Small intestine (tissue), 7 donors: ENCODE measurements at regions not wholly inside any gene's neighbourhood (a gene's known extent, or its start where the extent isn't known, plus 50 kb on each side); places are given as distances from the start of the nearest gene placed in this dataset.
"Not testable (repeated sequence)": the region's sequence is repeated elsewhere in the genome, so short reads cannot be mapped to it uniquely, and the experiment has no call there.

Experiments used
- DNase-seq, 2 donors: peaks; one replicate each; pipeline versions ENCODE4 v3.0.0 to v3.0.0-alpha.2; 2013
- FAIRE-seq: peaks from 2 replicates; lab custom pipeline; 2012; peaks lifted over from hg19 to GRCh38; lab: Jason Lieb, UNC
- H3K27ac ChIP-seq, 3 donors: one replicate each; pipeline ENCODE4 v1.5.1; 2013; ENCODE audit warnings: low read length in 2 of 3, mild to moderate bottlenecking in 2 of 3, control low read depth in 1 of 3, inconsistent platforms in 1 of 3, low read depth in 1 of 3, moderate library complexity in 1 of 3
- H3K27me3 ChIP-seq, 3 donors: one replicate each; pipeline ENCODE4 v1.6.1; 2013; ENCODE audit warnings: low read length in 3 of 3, inconsistent platforms in 1 of 3; ENCODE audit not compliant: control insufficient read depth in 3 of 3, insufficient read depth in 3 of 3
- H3K36me3 ChIP-seq, 3 donors: one replicate each; pipeline ENCODE4 v1.6.1; 2013; ENCODE audit warnings: low read length in 3 of 3, inconsistent platforms in 1 of 3, low read depth in 1 of 3, mild to moderate bottlenecking in 1 of 3, moderate library complexity in 1 of 3; ENCODE audit not compliant: control insufficient read depth in 3 of 3, insufficient read depth in 2 of 3
- H3K4me1 ChIP-seq, 3 donors: one replicate each; pipeline ENCODE4 v1.6.1; 2013; ENCODE audit warnings: low read length in 2 of 3, inconsistent platforms in 1 of 3, low read depth in 1 of 3, mild to moderate bottlenecking in 1 of 3, moderate library complexity in 1 of 3; ENCODE audit not compliant: control insufficient read depth in 3 of 3, insufficient read depth in 2 of 3
- H3K4me3 ChIP-seq, 3 donors: one replicate each; pipeline ENCODE4 v1.5.1; 2013; ENCODE audit warnings: low read length in 3 of 3, control low read depth in 1 of 3, inconsistent platforms in 1 of 3, low read depth in 1 of 3, mild to moderate bottlenecking in 1 of 3, moderate library complexity in 1 of 3
- H3K9me3 ChIP-seq, 2 donors: one replicate each; pipeline ENCODE4 v1.6.1; 2013; ENCODE audit warnings: low read depth in 1 of 2, low read length in 1 of 2; ENCODE audit not compliant: control insufficient read depth in 2 of 2, insufficient read depth in 1 of 2
- WGBS, 3 donors: extraction: QIAGEN DNeasy Blood & Tissue Kit; methylation state at CpG; one replicate each; pipeline ENCODE4 v1.1.7; 2013; 5-methylcytosine and 5-hydroxymethylcytosine counted together
- donor health status: healthy with polysubstance abuse.
- donor health status: control.
- donor health status: control.
- donor health status: Bipolar disorder and iron deficiency.
- donor health status: healthy.

GRCh38 chr16:46384285-46385061 is 236.7 kb downstream of the SHCBP1 start:
- FAIRE-seq = not testable (repeated sequence)
- peak; percentile 34 to 39 for DNase-seq

GRCh38 chr16:46383581-46383980 is 237.6 kb downstream of the SHCBP1 start:
- not testable (repeated sequence) for FAIRE-seq
- WGBS, 3 donors = 82 to 88% (median 84%) methylated on average over 15 of the region's 16 CpGs

More at GRCh38 chr16:46384285-46385061, 236.7 kb downstream of the SHCBP1 start:
- WGBS, 3 donors = 76 to 81% (median 81%) methylated on average over 37 of the region's 37 CpGs
- not testable (repeated sequence) for H3K4me3 ChIP-seq, H3K27ac ChIP-seq, H3K27me3 ChIP-seq, H3K4me1 ChIP-seq, H3K36me3 ChIP-seq, H3K9me3 ChIP-seq

GRCh38 chr16:46382791-46383541 is 238.2 kb downstream of the SHCBP1 start:
- FAIRE-seq, H3K27ac ChIP-seq, H3K4me3 ChIP-seq, H3K9me3 ChIP-seq, H3K4me1 ChIP-seq, H3K27me3 ChIP-seq, H3K36me3 ChIP-seq: not testable (repeated sequence)
- WGBS, 3 donors = 85 to 88% (median 86%) methylated on average over 32 of the region's 32 CpGs
- peak; percentile 36 to 39 for DNase-seq

More at GRCh38 chr16:46383581-46383980, 237.6 kb downstream of the SHCBP1 start:
- not testable (repeated sequence) for H3K27ac ChIP-seq, H3K36me3 ChIP-seq, H3K4me1 ChIP-seq, H3K9me3 ChIP-seq, H3K4me3 ChIP-seq, H3K27me3 ChIP-seq
- peak; percentile 6 to 18 for DNase-seq

GRCh38 chr16:46382079-46382478 is 239.1 kb downstream of the SHCBP1 start:
- H3K36me3 ChIP-seq, DNase-seq, H3K4me1 ChIP-seq, H3K27ac ChIP-seq, FAIRE-seq, H3K4me3 ChIP-seq, H3K9me3 ChIP-seq, H3K27me3 ChIP-seq: not testable (repeated sequence)
- WGBS, 3 donors = 89 to 91% (median 90%) methylated on average over 17 of the region's 17 CpGs

GRCh38 chr16:46381344-46381743 is 239.8 kb downstream of the SHCBP1 start:
- not testable (repeated sequence) for H3K27me3 ChIP-seq, FAIRE-seq, H3K36me3 ChIP-seq, H3K4me1 ChIP-seq, H3K9me3 ChIP-seq, H3K27ac ChIP-seq, H3K4me3 ChIP-seq
- DNase-seq = peak; percentile 2 to 8
- 85 to 88% (median 87%) methylated on average over 17 of the region's 17 CpGs for WGBS, 3 donors
